Astrocyte of the spinal cord (primary cell): ENCODE measurements at regions not wholly inside any gene's neighbourhood (a gene's known extent, or its start where the extent isn't known, plus 50 kb on each side); places are given as distances from the start of the nearest gene placed in this dataset.

Source experiments
- DNase-seq: peaks from one replicate; pipeline ENCODE4 v3.0.0; 2011; ENCODE audit warnings: low read depth, low spot score
- H3K4me3 ChIP-seq: 2 replicates; pipeline ENCODE4 v1.5.1; 2011; ENCODE audit warnings: low read depth, mild to moderate bottlenecking, low read length, moderate library complexity
- in situ Hi-C: cut with HindIII; loops from 2 replicates; pipeline ENCODE4 v1.10.0; 2017; ENCODE audit warnings: low sequenced_read_pairs
- TF ChIP-seq, protein P1 (sequence below): IDR thresholded peaks from 2 replicates; pipeline ENCODE4 v1.5.1; 2012; ENCODE audit warnings: low read depth, mild to moderate bottlenecking, low read length, inconsistent platforms

- no peak overlapping the region for H3K4me3 ChIP-seq
- TF ChIP-seq, protein P1, sequence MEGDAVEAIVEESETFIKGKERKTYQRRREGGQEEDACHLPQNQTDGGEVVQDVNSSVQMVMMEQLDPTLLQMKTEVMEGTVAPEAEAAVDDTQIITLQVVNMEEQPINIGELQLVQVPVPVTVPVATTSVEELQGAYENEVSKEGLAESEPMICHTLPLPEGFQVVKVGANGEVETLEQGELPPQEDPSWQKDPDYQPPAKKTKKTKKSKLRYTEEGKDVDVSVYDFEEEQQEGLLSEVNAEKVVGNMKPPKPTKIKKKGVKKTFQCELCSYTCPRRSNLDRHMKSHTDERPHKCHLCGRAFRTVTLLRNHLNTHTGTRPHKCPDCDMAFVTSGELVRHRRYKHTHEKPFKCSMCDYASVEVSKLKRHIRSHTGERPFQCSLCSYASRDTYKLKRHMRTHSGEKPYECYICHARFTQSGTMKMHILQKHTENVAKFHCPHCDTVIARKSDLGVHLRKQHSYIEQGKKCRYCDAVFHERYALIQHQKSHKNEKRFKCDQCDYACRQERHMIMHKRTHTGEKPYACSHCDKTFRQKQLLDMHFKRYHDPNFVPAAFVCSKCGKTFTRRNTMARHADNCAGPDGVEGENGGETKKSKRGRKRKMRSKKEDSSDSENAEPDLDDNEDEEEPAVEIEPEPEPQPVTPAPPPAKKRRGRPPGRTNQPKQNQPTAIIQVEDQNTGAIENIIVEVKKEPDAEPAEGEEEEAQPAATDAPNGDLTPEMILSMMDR, result no peak
- in situ Hi-C loops, result no loop called here
- DNase-seq, result no peak
These were observed 1062.9 kb upstream of the EPHA6 start for GRCh38 chr3:95751509-95751908.

DNA sequence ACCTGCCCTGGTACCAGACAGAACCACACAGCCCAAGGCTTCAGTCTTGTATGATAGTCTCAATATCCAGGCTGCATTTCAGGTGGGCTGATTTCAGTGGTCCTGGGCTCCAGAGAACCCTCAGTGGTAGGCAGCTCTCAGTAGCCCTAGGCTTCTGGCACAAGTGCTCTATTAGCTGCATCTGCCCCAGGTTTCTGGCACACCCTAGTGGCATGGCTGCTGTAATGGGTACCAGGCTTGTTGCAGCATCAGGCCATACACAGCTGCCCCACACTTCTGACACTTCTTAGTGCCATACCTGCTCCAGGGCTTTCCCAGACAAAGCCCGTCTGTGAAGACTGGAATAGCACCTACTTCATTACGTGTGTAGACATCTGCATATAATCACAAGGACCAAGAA lies 1062.2 kb upstream of the EPHA6 start:
- no peak overlapping the region for H3K4me3 ChIP-seq
- in situ Hi-C loops, result no loop called here
- DNase-seq, result no peak
- TF ChIP-seq, protein P1, result no peak

DNA sequence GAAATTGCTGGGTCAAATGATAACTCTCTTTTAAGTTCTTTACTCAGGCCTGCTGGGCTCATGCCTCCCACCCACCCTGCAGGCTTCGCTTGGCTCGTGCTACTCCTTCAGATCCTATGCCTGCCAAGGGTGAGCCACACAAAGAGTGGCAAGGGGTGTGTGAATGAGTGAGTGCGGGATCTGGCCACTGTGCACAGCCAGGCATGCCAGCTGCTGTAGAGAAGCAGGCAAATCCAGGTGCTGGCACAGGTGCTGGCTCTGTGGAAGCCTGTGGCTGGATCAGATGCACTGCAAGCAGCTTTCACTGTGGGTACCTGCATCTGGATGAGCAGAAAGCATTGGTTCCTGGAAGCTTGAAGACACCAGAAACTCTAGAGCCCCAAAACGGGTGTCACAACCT lies 1055.7 kb upstream of the EPHA6 start:
- in situ Hi-C loops, result no loop called here
- TF ChIP-seq, protein P1, result no peak
- DNase-seq, result no peak
- no peak overlapping the region for H3K4me3 ChIP-seq

DNA sequence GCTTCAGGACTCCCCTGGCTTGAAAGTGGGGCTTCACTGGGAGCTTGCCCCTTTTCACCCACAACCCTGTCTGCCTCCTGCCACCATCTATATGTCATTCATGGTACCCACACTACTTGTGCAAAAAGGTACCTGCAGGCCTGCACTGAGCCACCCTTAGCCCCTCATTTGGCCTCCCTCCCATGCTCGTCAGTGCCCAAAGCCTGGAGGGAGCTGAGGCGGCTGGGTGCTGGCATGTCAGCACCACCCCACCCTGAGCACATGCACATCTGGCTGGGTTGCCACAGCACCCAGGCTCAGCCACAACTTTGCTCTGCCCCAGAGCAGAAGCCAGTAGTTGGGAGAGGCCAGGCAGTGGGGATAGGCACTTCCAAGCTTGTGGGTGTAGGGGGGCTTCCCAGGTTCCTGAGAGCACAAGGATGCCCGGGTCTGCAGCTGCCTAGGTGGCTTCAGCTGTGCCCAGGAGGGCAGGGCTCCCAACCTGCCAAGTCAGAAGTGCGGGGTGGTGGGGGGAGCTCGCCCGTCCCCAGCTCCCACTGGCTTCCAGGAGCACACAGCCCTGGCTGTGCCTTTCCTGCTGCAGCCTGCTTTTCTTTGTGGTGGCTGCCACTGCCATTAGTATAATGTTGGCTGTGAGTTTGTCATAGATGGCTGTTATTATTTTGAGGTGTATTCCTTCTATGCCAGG lies 1054.6 kb upstream of the EPHA6 start:
- DNase-seq, result no peak
- H3K4me3 ChIP-seq, result no peak overlapping the region
- TF ChIP-seq, protein P1, result no peak
- in situ Hi-C loops, result no loop called here

DNA sequence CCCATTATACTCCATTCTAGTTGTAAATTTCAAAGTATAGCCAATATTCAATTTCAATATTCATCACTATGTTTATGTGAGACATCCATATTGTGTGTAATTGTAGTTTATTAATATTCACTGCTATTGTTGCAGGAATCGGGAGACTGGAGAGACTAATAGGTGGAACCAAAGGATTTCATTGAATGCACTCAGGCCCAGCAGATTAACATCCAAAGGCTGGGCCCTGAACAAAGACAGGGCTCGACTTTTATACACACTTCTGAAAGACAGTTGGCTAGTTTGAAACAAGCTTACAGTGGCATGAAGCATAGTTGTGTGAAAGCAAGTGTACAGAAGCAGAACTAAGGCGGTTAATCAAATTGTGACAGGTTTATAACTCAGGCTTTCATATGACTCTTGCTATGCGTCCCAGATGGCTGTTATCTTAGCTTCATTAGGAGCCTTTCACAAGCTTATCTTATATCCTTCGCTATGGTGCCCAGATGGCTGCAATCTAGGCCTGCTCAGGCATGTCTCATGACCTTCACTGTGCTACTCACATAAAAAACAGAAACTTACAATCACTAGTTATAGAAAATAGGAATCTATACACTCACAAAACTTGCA lies 1038.8 kb upstream of the EPHA6 start:
- in situ Hi-C loops, result no loop called here
- H3K4me3 ChIP-seq, result no peak overlapping the region
- TF ChIP-seq, protein P1, result no peak
- DNase-seq, result no peak

DNA sequence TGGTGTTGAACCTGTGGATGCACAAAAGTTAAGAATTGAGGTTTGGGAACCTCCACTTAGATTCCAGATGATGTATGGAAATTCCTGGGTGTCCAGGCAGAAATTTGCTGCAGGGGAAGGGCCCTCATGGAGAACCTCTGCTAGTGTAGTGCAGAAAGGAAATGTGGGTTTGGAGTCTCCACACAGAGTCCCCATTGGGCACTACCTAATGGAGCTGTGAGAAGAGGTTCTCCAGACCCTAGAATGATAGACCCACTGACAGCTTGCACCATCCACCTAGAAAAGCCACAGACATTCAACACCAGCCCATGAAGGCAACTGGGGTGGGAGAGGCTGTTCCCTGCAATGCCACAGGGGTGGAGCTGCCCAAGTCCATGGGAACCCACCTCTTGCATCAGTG lies 1032.8 kb upstream of the EPHA6 start:
- DNase-seq, result no peak
- in situ Hi-C loops, result no loop called here
- H3K4me3 ChIP-seq, result no peak overlapping the region
- TF ChIP-seq, protein P1, result no peak
